ENCODE measurements at regions not wholly inside any gene's neighbourhood (a gene's known extent, or its start where the extent isn't known, plus 50 kb on each side); places are given as distances from the start of the nearest gene placed in this dataset.

GRCh38 chr20:12955611-12956010 is 53.2 kb upstream of the SPTLC3 start:
- Histone ChIP-seq H3K4me1 (ENCODE audit: control insufficient read depth, insufficient read depth, low read length) (no peaks in the 10 kb centered on the region), H3K36me3 (ENCODE audit: control insufficient read depth in 2 of 2, insufficient read depth in 1 of 2, low read length in 2 of 2) (no peaks in the 10 kb centered on the region), H3K4me3 (ENCODE audit: low read depth, low read length) (no peak overlapping the region), H3K27ac (ENCODE audit: extremely low read depth, low read depth, low read length) (no peak overlapping the region), H3K9me3 (ENCODE audit: control insufficient read depth, insufficient read depth, low read depth, low read length) (no peaks in the 10 kb centered on the region)
- CTCF ChIA-PET: interaction anchor here (0.9 to 1.0 kb wide), 2 partner anchors 10 to 27 kb away, joined by 3 to 5 read pairs; no protein-coding TSS in a partner anchor
- TF ChIP-seq ZNF473 (tag by site-specific recombination; IDR thresholded peaks at IDR 0.05): no peak
- POLR2A ChIA-PET: no interaction called here

GRCh38 chr20:12956303-12956702 is 52.5 kb upstream of the SPTLC3 start:
- POLR2A ChIA-PET: no interaction called here

GRCh38 chr20:12957968-12958367 is 50.8 kb upstream of the SPTLC3 start:
- TF ChIP-seq ZSCAN18 (tag by site-specific recombination; IDR thresholded peaks at IDR 0.05): no peak
- TF ChIP-seq KLF17 (tag by site-specific recombination; IDR thresholded peaks at IDR 0.05): no peak
- no peak for TF ChIP-seq ZNF624 (tag by site-specific recombination; IDR thresholded peaks at IDR 0.05)
- no peak for TF ChIP-seq REST (tag by site-specific recombination; IDR thresholded peaks at IDR 0.05)
- no peak for TF ChIP-seq SETDB1 (IDR thresholded peaks at IDR 0.05; ENCODE audit: insufficient read length, low read length)
- no peak for TF ChIP-seq ZNF48 (tag by site-specific recombination; IDR thresholded peaks at IDR 0.05)
- TF ChIP-seq ZNF514 (tag by site-specific recombination; IDR thresholded peaks at IDR 0.05): no peak
- TF ChIP-seq ZFP69B (tag by site-specific recombination; IDR thresholded peaks at IDR 0.05): no peak
- no peak for TF ChIP-seq GLI4 (tag by site-specific recombination; IDR thresholded peaks at IDR 0.05)
- no peak for TF ChIP-seq BCL11A (tag by site-specific recombination; IDR thresholded peaks at IDR 0.05; ENCODE audit: low read depth)
- no peak for TF ChIP-seq ZSCAN30 (tag by site-specific recombination; IDR thresholded peaks at IDR 0.05)
- TF ChIP-seq ZNF169 (tag by site-specific recombination; IDR thresholded peaks at IDR 0.05): no peak
- TF ChIP-seq ZNF510 (tag by site-specific recombination; IDR thresholded peaks at IDR 0.05; ENCODE audit: insufficient replicate concordance): no peak
- no peak for TF ChIP-seq ZNF830 (tag by site-specific recombination; IDR thresholded peaks at IDR 0.05; ENCODE audit: low read depth)
- no peak for TF ChIP-seq ZNF777 (tag by site-specific recombination; IDR thresholded peaks at IDR 0.05; ENCODE audit: borderline replicate concordance)
- no peak for TF ChIP-seq ZSCAN4 (tag by site-specific recombination; IDR thresholded peaks at IDR 0.05)
- no peak for TF ChIP-seq ZNF423 (tag by site-specific recombination; IDR thresholded peaks at IDR 0.05)
- no peak for TF ChIP-seq SCRT1 (tag by site-specific recombination; IDR thresholded peaks at IDR 0.05; ENCODE audit: borderline replicate concordance)
- H3K27ac ChIP-seq (ENCODE audit: extremely low read depth, low read depth, low read length): no peak overlapping the region
- H3K4me3 ChIP-seq (ENCODE audit: low read depth, low read length): no peak overlapping the region
- POLR2A ChIA-PET: no interaction called here
- no peaks in the 10 kb centered on the region for H3K36me3 ChIP-seq (ENCODE audit: control insufficient read depth in 2 of 2, insufficient read depth in 1 of 2, low read length in 2 of 2)
- H3K4me1 ChIP-seq (ENCODE audit: control insufficient read depth, insufficient read depth, low read length): no peaks in the 10 kb centered on the region
- CTCF ChIA-PET: no interaction called here
- H3K9me3 ChIP-seq (ENCODE audit: control insufficient read depth, insufficient read depth, low read depth, low read length): no peaks in the 10 kb centered on the region

More at GRCh38 chr20:12956303-12956702, 52.5 kb upstream of the SPTLC3 start:
- no peak for TF ChIP-seq ZNF747 (tag by site-specific recombination; IDR thresholded peaks at IDR 0.05)
- CTCF ChIA-PET: interaction anchor here (0.9 to 1.0 kb wide), 3 partner anchors 10 to 32 kb away, joined by 3 to 5 read pairs (median 4); no protein-coding TSS in a partner anchor
- Histone ChIP-seq H3K9me3 (ENCODE audit: control insufficient read depth, insufficient read depth, low read depth, low read length) (no peaks in the 10 kb centered on the region), H3K36me3 (ENCODE audit: control insufficient read depth in 2 of 2, insufficient read depth in 1 of 2, low read length in 2 of 2) (no peaks in the 10 kb centered on the region), H3K27ac (ENCODE audit: extremely low read depth, low read depth, low read length) (no peak overlapping the region), H3K4me1 (ENCODE audit: control insufficient read depth, insufficient read depth, low read length) (no peaks in the 10 kb centered on the region), H3K4me3 (ENCODE audit: low read depth, low read length) (no peak overlapping the region)
